DMS114 treated with DMSO at 0.1 percent for 48 hours (cell line): ENCODE measurements at regions not wholly inside any gene's neighbourhood (a gene's known extent, or its start where the extent isn't known, plus 50 kb on each side); places are given as distances from the start of the nearest gene placed in this dataset.
"Not testable (repeated sequence)": the region's sequence is repeated elsewhere in the genome, so short reads cannot be mapped to it uniquely, and the experiment has no call there.

Source experiments
- DNase-seq: peaks from one replicate; lab custom pipeline; 2025; ENCODE audit not compliant: unreplicated experiment; lab: John Stamatoyannopoulos, UW

DNA sequence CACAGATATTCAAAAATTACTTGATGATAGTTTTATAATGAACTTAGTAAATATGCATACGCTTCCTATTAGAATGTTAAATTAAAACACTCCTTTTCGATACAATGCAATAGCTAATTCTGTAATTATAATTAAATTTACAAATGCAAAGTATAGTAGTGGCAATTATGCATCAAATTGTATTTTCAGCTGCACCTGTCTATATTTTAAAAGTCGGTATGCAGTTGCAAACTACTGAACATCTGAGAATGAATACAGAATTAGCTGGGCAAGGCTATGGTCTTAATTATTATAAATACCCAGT lies 110.4 kb upstream of the ARHGAP42 start:
- DNase-seq: no peak

DNA sequence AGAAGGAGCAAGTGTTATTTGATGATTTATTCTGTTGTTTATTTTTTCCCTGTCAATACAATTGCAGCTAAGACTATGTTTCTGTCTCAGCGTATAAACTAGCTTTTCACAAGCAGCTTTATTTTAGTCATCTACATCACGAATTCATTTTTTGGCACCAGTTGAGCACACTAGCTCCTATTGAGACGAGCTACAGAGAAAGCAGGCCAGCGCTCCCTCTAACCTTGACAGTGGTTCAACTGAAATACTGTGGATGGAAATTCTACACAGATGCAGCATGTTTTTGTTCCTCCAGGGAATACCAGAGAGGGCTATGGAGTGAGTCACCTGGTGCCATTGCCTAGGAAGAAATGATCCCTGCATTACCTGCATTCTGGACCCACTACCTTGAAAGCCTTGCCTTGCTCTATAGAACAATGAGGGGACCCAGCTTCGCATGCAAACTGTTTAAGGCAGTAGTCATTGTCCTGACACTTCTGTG lies 108.2 kb upstream of the ARHGAP42 start:
- DNase-seq: no peak

DNA sequence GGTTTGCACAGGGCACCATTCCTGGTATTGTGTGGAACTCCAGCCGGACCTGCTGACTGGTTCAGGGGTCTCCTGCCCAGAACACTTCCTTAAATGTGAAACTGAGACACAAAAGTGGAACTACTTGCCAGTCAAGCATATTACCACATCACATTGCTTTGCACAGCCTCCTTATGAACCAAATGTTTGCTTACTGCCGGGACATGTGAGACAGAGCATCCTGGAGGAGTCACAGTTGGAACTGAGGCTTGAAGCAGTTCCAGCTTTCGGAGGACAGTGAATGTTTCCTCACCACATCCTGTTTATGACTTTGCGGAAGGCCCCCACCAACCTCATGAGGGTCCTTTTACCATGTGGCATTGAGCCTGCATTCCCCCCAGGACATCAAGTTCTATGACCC lies 105.8 kb upstream of the ARHGAP42 start:
- DNase-seq: no peak

DNA sequence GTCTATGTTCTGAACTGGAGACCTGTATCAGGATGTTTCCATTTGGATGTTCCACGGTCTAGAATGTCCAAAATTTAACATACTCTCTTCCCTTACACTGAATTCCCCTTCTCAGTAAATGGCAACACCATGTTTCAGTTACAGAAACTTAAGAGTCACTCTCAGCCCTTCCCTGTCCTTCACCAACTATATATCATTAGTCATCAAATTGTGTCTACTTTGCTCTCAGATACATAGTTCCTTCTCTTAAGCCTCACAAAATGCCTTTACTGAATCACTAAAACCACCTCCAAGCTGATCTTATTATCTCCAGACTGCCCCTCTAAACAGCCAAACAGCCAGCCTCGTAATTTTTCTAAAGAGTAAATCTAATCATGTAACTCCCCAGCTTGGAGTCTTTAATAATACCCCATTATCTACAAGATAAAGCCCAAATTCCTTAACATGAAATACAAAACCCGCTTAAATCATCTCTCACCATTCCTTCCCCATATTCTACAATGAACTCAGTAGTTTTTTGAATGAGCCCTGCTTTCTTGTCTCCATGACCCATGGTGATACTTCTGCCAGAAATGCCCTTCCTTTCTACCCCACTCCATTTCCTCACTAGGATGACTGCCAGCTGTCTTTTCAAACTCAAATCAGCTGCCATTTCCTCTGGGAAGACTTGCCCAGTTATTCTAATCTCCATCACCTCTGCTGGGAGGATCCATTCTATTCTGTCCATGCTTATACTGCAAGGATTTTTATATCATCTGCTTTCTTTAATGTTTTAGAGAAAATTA lies 102.7 kb upstream of the ARHGAP42 start:
- no peak for DNase-seq

DNA sequence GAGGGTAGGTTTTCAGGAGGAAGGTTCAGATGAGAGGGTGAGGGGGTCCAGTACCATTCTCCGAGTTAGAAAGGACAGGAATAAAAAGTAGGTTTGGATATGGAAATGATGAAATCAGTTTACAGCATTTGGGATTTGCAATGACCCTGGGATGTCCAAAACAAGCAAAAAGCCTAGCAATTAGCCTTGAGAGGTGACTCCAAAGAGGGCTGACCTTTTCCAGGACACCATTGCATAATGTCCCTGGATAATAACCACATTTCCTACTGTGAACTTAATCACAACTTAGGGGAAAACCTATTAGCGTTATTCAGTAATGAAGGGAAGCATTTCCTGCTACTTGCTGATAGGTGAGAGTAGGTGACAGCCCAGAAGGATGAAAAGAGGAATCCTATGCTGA lies 101.4 kb upstream of the ARHGAP42 start:
- DNase-seq: no peak

DNA sequence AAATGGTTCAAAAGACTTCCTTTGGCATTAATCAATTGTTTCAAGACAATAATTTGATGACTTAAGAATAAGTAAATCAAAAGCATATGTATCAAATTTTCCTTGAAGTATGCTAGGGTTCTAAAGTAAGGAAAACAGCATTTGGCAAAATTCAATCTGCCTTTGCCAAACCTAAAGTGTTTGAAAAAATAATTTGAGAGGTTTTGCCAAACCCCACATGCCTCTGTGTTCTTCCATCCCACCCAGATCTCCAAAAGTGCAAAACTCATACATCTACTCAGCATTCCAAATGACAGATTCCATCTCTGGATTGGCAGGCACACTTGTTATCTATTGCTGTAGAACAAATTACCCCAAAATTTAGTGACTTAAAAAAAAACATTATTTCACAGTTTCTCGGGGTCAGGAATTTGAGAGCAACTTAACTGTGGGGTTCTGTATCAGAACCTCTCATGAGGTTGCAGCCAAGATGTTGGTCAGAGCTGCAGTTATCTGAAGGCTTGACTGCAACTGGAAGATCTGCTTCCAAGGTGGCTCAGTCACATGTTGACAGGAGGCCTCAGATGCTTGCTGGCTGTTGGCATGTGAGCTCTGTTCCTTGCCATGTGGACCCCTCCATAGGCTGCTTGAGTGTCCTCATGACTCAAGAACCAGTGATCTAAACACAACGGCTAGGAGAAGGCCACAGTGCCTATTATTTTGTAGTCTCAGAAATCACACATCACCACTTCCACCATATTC lies 100.6 kb upstream of the ARHGAP42 start:
- DNase-seq: no peak

DNA sequence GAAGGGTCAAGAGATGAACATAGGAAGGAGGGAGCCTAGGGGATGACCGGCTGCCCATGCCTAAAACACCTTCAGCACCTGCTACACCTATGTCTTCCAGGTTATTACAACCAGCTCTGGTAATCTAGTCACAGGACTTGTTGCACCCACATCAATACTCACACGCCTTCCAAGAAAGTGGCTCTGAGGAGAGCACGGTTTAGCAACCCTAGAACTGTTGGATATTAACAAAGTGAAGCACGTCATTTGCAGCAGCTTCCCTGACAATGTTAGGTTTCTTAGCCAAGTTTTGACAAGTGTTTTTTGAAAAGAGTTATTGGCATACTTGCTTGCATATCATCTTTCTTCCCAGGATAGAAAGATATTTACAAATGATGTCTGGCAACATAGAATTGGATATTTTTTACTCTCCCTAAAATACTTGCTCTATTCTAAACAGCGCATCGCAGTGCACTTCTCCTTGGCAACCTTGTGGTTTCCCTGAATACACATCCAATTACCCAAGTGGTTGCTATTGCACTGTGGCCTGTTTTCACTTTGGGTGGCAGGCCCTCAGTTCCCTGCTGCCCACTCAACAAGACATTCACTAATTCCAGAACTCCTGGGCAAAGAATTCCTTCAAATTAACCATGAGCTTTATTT lies 94.3 kb upstream of the ARHGAP42 start:
- no peak for DNase-seq

DNA sequence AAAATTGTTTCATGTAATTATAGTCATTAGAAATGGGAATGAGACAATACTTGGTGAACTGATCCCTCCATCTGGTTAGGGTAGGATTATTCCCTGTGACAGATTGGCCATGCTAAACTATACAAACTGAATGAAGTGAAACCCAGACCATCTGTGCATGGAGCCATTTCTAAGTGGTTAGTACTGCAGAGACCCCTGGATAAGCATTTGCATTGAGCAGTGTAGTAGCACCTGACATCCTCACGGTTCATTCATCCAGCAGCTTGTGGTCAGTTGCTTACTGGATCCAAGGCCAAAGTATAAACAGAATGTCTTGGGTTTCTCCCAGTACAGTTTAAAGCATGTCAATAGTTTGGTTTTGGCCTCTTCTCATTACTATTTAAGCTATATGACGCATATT lies 93.8 kb upstream of the ARHGAP42 start:
- DNase-seq: no peak

DNA sequence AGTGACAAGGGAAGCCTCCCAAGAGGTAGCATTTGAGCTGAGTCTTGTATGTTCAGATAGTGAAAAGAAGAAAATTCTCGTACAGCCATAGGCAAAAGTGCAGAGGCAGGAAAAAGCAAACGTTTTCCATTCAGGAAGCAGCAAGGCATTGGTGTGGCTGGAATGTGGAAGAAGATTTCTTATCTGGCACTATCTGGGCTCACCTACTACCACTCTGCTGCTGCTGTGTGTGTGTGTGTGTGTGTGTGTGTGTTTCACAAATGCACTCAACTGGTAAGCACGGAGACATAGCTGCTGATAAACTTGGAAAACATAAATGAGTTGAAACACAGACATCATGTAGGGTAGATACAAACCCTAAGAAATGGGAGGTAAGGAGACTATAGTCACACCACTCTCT lies 92.8 kb upstream of the ARHGAP42 start:
- no peak for DNase-seq

DNA sequence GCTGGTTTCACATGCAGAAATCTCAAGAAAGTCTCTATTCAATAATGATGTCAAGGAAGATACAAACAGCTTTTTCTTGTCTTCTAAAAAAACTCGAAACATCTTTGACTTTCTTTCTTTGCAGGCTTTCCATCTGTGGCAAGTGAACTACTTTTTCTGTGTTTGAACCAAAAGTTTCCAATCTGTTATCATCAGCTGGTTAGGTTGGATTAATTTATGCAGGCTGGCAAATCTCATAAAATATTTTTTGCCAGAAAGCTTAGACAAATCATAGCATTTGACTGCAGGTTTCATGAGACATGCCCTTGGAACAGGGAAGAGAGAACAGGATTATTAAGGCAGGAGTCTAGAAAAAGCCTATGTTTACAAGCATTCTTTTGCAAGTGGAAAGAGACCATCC lies 86.1 kb upstream of the ARHGAP42 start:
- DNase-seq: no peak

DNA sequence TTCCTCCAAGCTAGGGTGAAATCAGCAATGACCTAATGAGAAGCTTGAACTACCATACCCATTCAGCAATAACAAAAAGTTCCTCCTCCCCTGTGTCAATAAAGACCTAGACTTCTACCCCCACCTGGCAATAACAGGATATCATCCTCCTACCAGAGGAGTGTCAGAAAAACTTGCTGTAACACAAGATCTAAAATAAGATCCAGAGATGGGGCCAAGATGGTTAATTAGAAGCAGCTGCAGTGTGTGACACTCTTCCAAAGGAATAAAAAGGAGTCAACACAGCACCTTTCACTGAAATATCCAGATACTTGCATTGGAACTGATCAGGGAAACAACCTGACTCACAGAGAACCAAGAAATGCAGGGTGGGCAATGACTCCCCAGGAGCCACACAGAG lies 84.4 kb upstream of the ARHGAP42 start:
- DNase-seq: no peak

DNA sequence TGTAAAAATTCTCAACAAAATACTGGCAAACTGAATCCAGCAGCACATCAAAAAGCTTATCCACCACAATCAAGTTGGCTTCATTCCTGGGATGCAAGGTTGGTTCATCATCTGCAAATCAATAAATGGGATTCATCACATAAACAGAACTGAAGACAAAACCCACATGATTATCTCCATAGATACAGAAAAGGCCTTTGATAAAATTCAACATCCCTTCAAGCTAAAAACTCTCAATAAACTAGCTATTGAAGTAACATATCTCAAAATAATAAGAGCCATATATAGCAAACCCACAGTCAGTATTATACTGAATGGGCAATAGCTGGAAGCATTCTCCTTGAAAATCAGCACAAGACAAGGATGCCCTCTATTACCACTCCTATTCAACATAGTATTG lies 79.3 kb upstream of the ARHGAP42 start:
- DNase-seq: not testable (repeated sequence)

DNA sequence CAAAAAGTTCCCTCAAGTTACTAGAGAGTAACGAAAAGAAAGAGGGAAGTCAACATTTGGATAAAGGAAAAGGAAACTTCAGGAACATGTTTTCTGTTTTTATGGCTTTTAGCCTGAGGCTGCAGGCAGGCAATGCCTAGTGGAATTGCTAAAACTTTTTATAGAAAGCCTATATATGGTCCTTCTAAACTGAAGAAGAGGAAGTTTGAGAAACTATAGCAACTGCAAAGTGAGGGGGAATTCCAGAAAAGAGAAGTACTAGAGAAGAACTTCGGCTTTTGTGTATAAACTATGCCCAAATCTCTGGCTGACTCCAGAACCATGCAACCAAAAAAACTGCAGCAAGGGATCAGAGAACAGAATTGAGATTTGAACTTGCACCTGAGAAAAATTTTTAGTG lies 74.3 kb upstream of the ARHGAP42 start:
- no peak for DNase-seq

DNA sequence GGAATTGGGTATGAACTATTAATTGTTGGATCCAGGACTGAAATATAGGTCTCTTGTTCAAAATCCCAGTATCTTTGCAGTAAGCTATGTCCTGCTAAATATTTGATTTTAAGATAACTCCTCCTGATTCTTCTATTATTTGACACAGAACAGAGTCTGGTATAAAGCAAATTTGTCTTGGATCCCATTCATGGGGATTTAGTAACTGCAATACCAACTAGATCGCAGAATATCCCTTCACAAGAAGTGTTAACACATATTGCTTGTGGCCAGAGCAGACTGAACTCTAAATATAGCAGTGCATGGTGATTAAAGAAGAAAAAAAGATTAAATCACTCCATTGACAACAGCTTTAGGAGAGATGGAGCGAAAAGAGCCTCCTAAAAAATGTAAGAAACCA lies 68.2 kb upstream of the ARHGAP42 start:
- DNase-seq: no peak

DNA sequence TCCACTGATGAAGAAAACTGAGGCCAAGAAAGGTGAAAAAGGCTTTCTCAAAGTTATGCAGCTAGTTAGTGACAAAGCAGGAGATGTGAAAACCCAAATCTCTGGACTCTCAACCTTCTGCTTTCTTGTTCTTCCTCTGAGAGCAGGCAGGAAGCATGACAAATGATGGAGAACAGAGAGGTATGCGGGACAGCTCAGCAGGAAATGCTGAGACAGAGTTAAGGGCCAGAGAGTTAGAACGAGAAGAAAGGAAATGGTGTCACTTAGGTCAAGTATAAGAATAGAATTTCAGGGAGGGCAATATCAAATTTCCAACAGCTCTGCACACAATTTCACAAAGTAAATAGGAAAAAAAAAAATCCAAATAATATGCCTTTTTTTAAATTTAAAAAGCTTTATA lies 67.6 kb upstream of the ARHGAP42 start:
- no peak for DNase-seq

DNA sequence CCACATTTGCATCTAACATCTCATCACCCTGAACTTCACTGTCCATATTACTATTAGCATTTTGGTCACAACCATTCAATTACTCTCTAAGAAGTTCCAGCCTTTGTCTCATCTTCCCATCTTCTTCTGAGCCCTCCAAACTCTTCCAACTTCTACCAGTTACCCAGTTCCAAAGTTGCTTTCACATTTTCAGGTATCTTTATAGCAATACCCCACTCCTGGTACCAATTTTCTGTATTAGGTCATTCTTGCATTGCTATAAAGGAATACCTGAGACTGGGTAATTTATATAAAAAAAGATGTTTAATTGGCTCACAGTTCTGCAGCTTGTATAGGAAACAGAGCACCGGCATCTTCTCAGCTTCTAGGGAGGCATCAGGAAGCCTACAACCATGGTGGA lies 64.7 kb upstream of the ARHGAP42 start:
- no peak for DNase-seq

DNA sequence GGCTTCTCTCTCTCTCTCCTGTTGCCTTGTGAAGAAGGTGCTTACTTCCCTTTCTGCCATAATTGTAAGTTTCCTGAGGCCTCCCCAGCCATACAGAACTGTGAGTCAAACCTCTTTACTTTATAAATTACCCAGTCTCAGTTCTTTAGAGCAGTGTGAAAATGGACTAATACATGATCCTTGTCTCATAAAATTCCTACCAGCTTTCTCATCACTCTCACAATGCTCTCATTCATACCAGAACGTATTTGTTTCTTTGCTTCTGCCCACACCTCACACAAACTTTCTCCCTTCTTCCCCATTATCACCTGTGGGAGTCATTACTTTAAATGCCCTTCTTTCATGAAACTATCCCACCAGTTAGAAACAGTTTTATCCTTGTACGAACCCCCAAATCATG lies 62.7 kb upstream of the ARHGAP42 start:
- no peak for DNase-seq

DNA sequence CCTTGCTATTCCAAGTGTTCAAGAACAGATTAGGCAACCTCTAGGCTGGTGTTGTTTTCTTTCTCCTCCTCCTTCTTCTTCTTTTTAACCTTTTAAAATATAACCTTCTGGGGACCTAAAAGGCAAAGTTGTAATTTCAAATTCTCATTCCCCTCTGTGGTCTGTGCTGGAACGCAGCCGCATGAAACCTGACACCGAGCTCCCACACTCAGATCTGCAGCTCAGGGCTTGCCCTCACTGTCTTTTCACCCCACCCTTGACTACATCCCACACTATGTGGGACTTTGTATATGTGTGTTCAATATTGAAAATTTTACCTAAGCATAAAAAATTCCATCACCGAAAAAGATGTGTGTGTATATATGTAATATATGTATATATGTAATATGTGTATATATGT lies 62.0 kb upstream of the ARHGAP42 start:
- DNase-seq: no peak

DNA sequence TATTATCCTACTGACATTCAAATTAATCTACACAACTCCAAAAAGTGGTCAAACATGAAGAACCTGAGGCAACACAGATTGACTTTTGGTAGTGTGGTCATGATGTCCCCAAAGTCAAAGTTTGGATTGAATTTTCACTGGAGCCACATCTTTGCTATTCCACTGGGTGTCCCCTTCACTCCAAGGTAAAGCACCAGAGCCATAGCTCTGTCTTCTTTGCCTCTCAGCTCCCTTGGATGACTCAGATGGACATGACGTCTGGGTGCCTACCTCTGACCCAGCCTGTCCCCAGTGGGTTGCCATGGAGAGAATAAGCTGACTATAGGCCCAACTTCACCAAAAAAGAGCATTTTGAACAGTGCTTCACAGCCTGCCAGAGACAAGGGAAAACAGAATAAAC lies 57.4 kb upstream of the ARHGAP42 start:
- DNase-seq: no peak

DNA sequence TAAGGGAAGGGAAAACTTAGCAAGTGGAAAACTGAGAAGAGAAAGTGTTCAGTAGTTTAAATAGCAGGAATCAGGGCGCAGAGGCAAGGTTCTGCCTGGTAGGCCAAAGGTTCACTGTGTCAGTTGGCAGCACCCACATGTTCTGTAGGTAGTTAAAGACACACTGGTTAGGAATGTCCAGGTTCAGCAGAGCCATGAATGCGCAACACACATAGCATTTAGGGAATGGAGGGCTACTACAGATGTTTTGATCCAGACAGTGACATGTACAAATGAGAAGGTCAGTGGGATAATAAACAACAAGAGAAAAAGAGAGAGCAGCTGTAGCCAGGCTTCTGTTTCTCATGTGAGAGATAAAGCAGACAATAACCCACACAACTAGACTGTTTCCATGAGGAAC lies 56.2 kb upstream of the ARHGAP42 start:
- no peak for DNase-seq

DNA sequence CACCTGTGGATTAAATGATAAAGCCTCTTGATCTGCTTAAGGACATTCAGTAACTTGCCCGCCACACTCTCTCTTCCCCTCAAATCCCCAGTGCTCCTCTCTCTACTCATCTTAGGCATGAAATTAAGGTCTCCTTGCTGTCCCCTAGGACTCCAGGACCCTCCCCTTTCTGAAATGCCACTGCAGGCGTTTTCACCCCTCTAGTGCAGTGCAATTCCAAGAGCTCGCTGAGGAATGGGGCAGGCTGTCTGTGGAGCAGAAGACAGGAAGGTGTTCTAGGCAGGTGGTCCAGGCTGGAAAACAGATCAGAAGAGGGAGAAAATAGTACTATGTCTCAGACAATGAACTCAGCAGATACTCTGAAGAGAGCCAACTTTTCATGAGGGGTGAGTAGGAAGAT lies 55.8 kb upstream of the ARHGAP42 start:
- DNase-seq: no peak

DNA sequence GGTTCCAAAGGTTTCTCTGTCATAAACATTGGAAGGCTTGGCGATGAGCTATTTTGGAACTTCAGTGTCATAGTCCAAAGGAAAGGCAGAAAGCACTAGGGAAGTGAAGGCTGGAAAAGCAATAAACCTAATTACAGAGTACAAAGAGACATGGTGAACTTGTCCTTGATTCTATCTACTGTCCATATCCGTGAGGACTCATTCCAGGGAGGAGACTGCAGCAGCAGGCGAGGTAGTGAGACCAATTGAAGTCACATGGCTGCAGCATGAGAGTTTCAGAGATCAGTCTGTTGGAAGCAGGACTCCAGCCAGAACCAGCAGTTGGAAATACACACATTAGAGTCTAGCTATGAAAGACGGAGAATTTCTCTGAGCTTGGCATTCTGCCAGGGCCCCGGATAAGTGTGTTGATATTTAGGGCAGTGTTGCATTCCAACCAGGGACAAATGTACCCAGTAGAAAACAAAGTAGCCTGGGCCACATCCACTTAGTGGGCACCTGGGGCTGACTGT lies 54.1 kb upstream of the ARHGAP42 start:
- no peak for DNase-seq
